ENCODE measurements at regions not wholly inside any gene's neighbourhood (a gene's known extent, or its start where the extent isn't known, plus 50 kb on each side); places are given as distances from the start of the nearest gene placed in this dataset.
A peak's percentile ranks its signal among the peaks of the same experiment; 100 is the strongest.
"Not testable (repeated sequence)": the region's sequence is repeated elsewhere in the genome, so short reads cannot be mapped to it uniquely, and the experiment has no call there.

- Mint-ChIP-seq H3K27me3 (peaks cover 0 to 4% (median 0%) of the 10 kb centered on the region in 3 donors), H3K4me3 (no peak overlapping the region), H3K27ac (peak overlapping the region in 1 of 6 donors; percentile 8), H3K36me3 (no peaks in the 10 kb centered on the region), H3K9me3 (no peaks in the 10 kb centered on the region), H3K4me1 (no peaks in the 10 kb centered on the region)
- DNase-seq (no peak), ATAC-seq (ENCODE audit: low read depth in 2 of 2) (no peak)
Observed at GRCh38 chr5:158054223-158055110, 195.5 kb upstream of the CLINT1 start.

GRCh38 chr5:158051036-158051435 lies 192.1 kb upstream of the CLINT1 start:
- Mint-ChIP-seq H3K36me3 (no peaks in the 10 kb centered on the region), H3K27ac (no peak overlapping the region), H3K4me3 (no peak overlapping the region), H3K27me3 (peaks cover 0 to 8% (median 4%) of the 10 kb centered on the region in 3 donors), H3K9me3 (no peaks in the 10 kb centered on the region), H3K4me1 (no peaks in the 10 kb centered on the region)
- ATAC-seq (ENCODE audit: low read depth in 2 of 2) (no peak), DNase-seq (no peak)

GRCh38 chr5:158050421-158050820 lies 191.5 kb upstream of the CLINT1 start:
- no peaks in the 10 kb centered on the region for H3K36me3 Mint-ChIP-seq
- H3K9me3 Mint-ChIP-seq, result peaks cover 0 to 6% (median 0%) of the 10 kb centered on the region in 7 donors
- H3K27ac Mint-ChIP-seq, result no peak overlapping the region
- DNase-seq, result no peak
- peaks cover 0 to 8% (median 8%) of the 10 kb centered on the region in 3 donors for H3K27me3 Mint-ChIP-seq
- H3K4me1 Mint-ChIP-seq, result no peaks in the 10 kb centered on the region
- no peak for ATAC-seq (ENCODE audit: low read depth in 2 of 2)
- H3K4me3 Mint-ChIP-seq, result no peak overlapping the region

- ATAC-seq (ENCODE audit: low read depth in 2 of 2) (peak; percentile 56 to 66), DNase-seq (no peak)
- Mint-ChIP-seq H3K4me3 (no peak overlapping the region), H3K27ac (peak overlapping the region in 1 of 6 donors; percentile 88), H3K27me3 (peaks cover 0 to 8% (median 8%) of the 10 kb centered on the region in 3 donors), H3K4me1 (no peaks in the 10 kb centered on the region), H3K36me3 (no peaks in the 10 kb centered on the region), H3K9me3 (peaks cover 0 to 12% (median 4%) of the 10 kb centered on the region in 7 donors)
Observed at GRCh38 chr5:158049459-158049858, 190.5 kb upstream of the CLINT1 start.

- H3K27ac Mint-ChIP-seq, result no peak overlapping the region
- DNase-seq, result no peak
- no peaks in the 10 kb centered on the region for H3K4me1 Mint-ChIP-seq
- no peak for ATAC-seq (ENCODE audit: low read depth in 2 of 2)
- H3K36me3 Mint-ChIP-seq, result no peaks in the 10 kb centered on the region
- H3K27me3 Mint-ChIP-seq, result peaks cover 0 to 8% (median 7%) of the 10 kb centered on the region in 3 donors
- H3K9me3 Mint-ChIP-seq, result peaks cover 2 to 15% (median 7%) of the 10 kb centered on the region in 7 donors
- no peak overlapping the region for H3K4me3 Mint-ChIP-seq
Observed at GRCh38 chr5:158045696-158046095, 186.8 kb upstream of the CLINT1 start.

GRCh38 chr5:158039911-158040347 lies 181.0 kb upstream of the CLINT1 start:
- ATAC-seq (ENCODE audit: low read depth in 2 of 2) (no peak), DNase-seq (no peak)
- H3K4me1 Mint-ChIP-seq, result peaks cover 0 to 7% (median 4%) of the 10 kb centered on the region in 3 donors
- H3K4me3 Mint-ChIP-seq, result no peak overlapping the region
- peaks cover 5 to 21% (median 17%) of the 10 kb centered on the region in 7 donors for H3K9me3 Mint-ChIP-seq
- H3K36me3 Mint-ChIP-seq, result peaks cover 2 to 4% of the 10 kb centered on the region in 2 donors
- no peak overlapping the region for H3K27ac Mint-ChIP-seq
- peaks cover under 1 to 8% (median 3%) of the 10 kb centered on the region in 3 donors for H3K27me3 Mint-ChIP-seq

- DNase-seq (no peak), ATAC-seq (ENCODE audit: low read depth in 2 of 2) (no peak)
- peaks cover 7 to 8% of the 10 kb centered on the region in 2 donors for H3K36me3 Mint-ChIP-seq
- peaks cover 3 to 11% (median 6%) of the 10 kb centered on the region in 3 donors for H3K27me3 Mint-ChIP-seq
- peaks cover 0 to 7% (median 4%) of the 10 kb centered on the region in 3 donors for H3K4me1 Mint-ChIP-seq
- H3K9me3 Mint-ChIP-seq, result peaks cover 8 to 22% (median 18%) of the 10 kb centered on the region in 7 donors
- no peak overlapping the region for H3K27ac Mint-ChIP-seq
- no peak overlapping the region for H3K4me3 Mint-ChIP-seq
Observed at GRCh38 chr5:158039441-158039840, 180.5 kb upstream of the CLINT1 start.

- H3K4me3 Mint-ChIP-seq, result peak overlapping the region in 1 of 8 donors; percentile 40
- peaks cover 9 to 11% of the 10 kb centered on the region in 2 donors for H3K36me3 Mint-ChIP-seq
- not testable (repeated sequence) for DNase-seq; H3K27ac Mint-ChIP-seq; H3K4me1 Mint-ChIP-seq; ATAC-seq (ENCODE audit: low read depth in 2 of 2)
- H3K27me3 Mint-ChIP-seq, result peaks cover 3 to 14% (median 7%) of the 10 kb centered on the region in 3 donors
- peaks cover 9 to 29% (median 23%) of the 10 kb centered on the region in 7 donors for H3K9me3 Mint-ChIP-seq
Observed at GRCh38 chr5:158036983-158037595, 178.1 kb upstream of the CLINT1 start.

- H3K27ac Mint-ChIP-seq; H3K4me3 Mint-ChIP-seq; H3K4me1 Mint-ChIP-seq; DNase-seq; ATAC-seq (ENCODE audit: low read depth in 2 of 2): not testable (repeated sequence)
- Mint-ChIP-seq H3K9me3 (peaks cover 9 to 29% (median 23%) of the 10 kb centered on the region in 7 donors), H3K36me3 (peaks cover 9 to 11% of the 10 kb centered on the region in 2 donors), H3K27me3 (peaks cover 5 to 17% (median 7%) of the 10 kb centered on the region in 3 donors)
Observed at GRCh38 chr5:158034586-158034985, 175.6 kb upstream of the CLINT1 start.

- Mint-ChIP-seq H3K4me1 (peaks cover 0 to 3% (median 0%) of the 10 kb centered on the region in 3 donors), H3K9me3 (peaks cover 9 to 29% (median 23%) of the 10 kb centered on the region in 7 donors), H3K4me3 (no peak overlapping the region), H3K27me3 (peaks cover 5 to 22% (median 7%) of the 10 kb centered on the region in 3 donors), H3K27ac (peak overlapping the region in 1 of 6 donors; percentile 12), H3K36me3 (peaks cover 9 to 11% of the 10 kb centered on the region in 2 donors)
- no peak for ATAC-seq (ENCODE audit: low read depth in 2 of 2)
- DNase-seq, result no peak
Observed at GRCh38 chr5:158033724-158034123, 174.8 kb upstream of the CLINT1 start.

- Mint-ChIP-seq H3K36me3 (peaks cover 9 to 11% of the 10 kb centered on the region in 2 donors), H3K4me3 (no peak overlapping the region), H3K9me3 (peaks cover 9 to 29% (median 21%) of the 10 kb centered on the region in 7 donors), H3K4me1 (peaks cover 0 to under 1% (median 0%) of the 10 kb centered on the region in 3 donors), H3K27ac (no peak overlapping the region), H3K27me3 (peaks cover 5 to 22% (median 7%) of the 10 kb centered on the region in 3 donors)
- ATAC-seq (ENCODE audit: low read depth in 2 of 2) (no peak), DNase-seq (no peak)
Observed at GRCh38 chr5:158033076-158033475, 174.1 kb upstream of the CLINT1 start.

GRCh38 chr5:158032246-158032645 lies 173.3 kb upstream of the CLINT1 start:
- Mint-ChIP-seq H3K27ac (no peak overlapping the region), H3K36me3 (peaks cover 9 to 11% of the 10 kb centered on the region in 2 donors), H3K27me3 (peaks cover 5 to 22% (median 7%) of the 10 kb centered on the region in 3 donors), H3K4me1 (no peaks in the 10 kb centered on the region), H3K4me3 (no peak overlapping the region), H3K9me3 (peaks cover 9 to 29% (median 18%) of the 10 kb centered on the region in 7 donors)
- DNase-seq (no peak), ATAC-seq (ENCODE audit: low read depth in 2 of 2) (no peak)
